DMS 273 treated with DMSO at 0.1 percent for 48 hours (cell line): ENCODE measurements at regions not wholly inside any gene's neighbourhood (a gene's known extent, or its start where the extent isn't known, plus 50 kb on each side); places are given as distances from the start of the nearest gene placed in this dataset.

Experiments
- DNase-seq: peaks from one replicate; lab custom pipeline; 2025; lab: John Stamatoyannopoulos, UW

GRCh38 chr2:146678516-146678915 lies 1166.3 kb upstream of the ACVR2A start:
- DNase-seq: no peak

- no peak for DNase-seq
Measured at GRCh38 chr2:146677280-146677679, 1167.5 kb upstream of the ACVR2A start.

- no peak for DNase-seq
Measured at GRCh38 chr2:146669735-146670134, 1175.1 kb upstream of the ACVR2A start.

GRCh38 chr2:146666340-146666739 lies 1178.5 kb upstream of the ACVR2A start:
- DNase-seq: no peak

- no peak for DNase-seq
Measured at GRCh38 chr2:146665800-146666199, 1179.0 kb upstream of the ACVR2A start.

GRCh38 chr2:146661473-146662096 lies 1183.2 kb upstream of the ACVR2A start:
- peak; percentile 25 for DNase-seq

GRCh38 chr2:146659976-146660375 lies 1184.9 kb upstream of the ACVR2A start:
- no peak for DNase-seq

GRCh38 chr2:146652311-146652710 lies 1192.5 kb upstream of the ACVR2A start:
- DNase-seq: no peak

GRCh38 chr2:146651361-146651760 lies 1193.5 kb upstream of the ACVR2A start:
- no peak for DNase-seq

GRCh38 chr2:146642066-146642465 lies 1202.8 kb upstream of the ACVR2A start:
- no peak for DNase-seq

- DNase-seq: no peak
Measured at GRCh38 chr2:146634230-146635097, 1210.4 kb upstream of the ACVR2A start.

GRCh38 chr2:146633159-146633558 lies 1211.7 kb upstream of the ACVR2A start:
- no peak for DNase-seq

GRCh38 chr2:146632707-146633106 lies 1212.1 kb upstream of the ACVR2A start:
- DNase-seq: no peak

GRCh38 chr2:146624430-146625160 lies 1220.2 kb upstream of the ACVR2A start:
- DNase-seq: no peak

- DNase-seq: no peak
Measured at GRCh38 chr2:146623771-146624170, 1221.1 kb upstream of the ACVR2A start.

- no peak for DNase-seq
Measured at GRCh38 chr2:146621656-146622055, 1223.2 kb upstream of the ACVR2A start.

- DNase-seq: no peak
Measured at GRCh38 chr2:146615778-146616177, 1229.1 kb upstream of the ACVR2A start.

- no peak for DNase-seq
Measured at GRCh38 chr2:146608490-146608889, 1236.3 kb upstream of the ACVR2A start.

- no peak for DNase-seq
Measured at GRCh38 chr2:146604521-146604920, 1240.3 kb upstream of the ACVR2A start.

- no peak for DNase-seq
Measured at GRCh38 chr2:146602856-146603255, 1242.0 kb upstream of the ACVR2A start.

GRCh38 chr2:146602383-146602782 lies 1242.4 kb upstream of the ACVR2A start:
- DNase-seq: no peak

- no peak for DNase-seq
Measured at GRCh38 chr2:146598791-146599190, 1246.0 kb upstream of the ACVR2A start.

- no peak for DNase-seq
Measured at GRCh38 chr2:146597291-146597690, 1247.5 kb upstream of the ACVR2A start.
